Activated CD4-positive, alpha-beta memory T cell treated with anti-CD3 and anti-CD28 coated beads, Interleukin-2, amount 10 ng/mL, durations not matched to agents 7 days and 5 days (primary cell): ENCODE measurements at regions not wholly inside any gene's neighbourhood (a gene's known extent, or its start where the extent isn't known, plus 50 kb on each side); places are given as distances from the start of the nearest gene placed in this dataset.

Source experiments
- CTCF ChIA-PET: fragments of 350-600 bp; sonication (Branson Sonifier 250); formaldehyde crosslinking; loops from one replicate; lab custom pipeline; 2021; ENCODE audit warnings: antibody characterized with exemption, inconsistent platforms; lab: Charles Lee
- POLR2A ChIA-PET: fragments of 350-600 bp; sonication (Branson Sonifier 250); formaldehyde crosslinking; loops from one replicate; lab custom pipeline; 2021; ENCODE audit warnings: antibody characterized with exemption; lab: Charles Lee
- DNase-seq: peaks from one replicate; pipeline ENCODE4 v3.0.0-alpha.2; 2020
- H3K27ac Mint-ChIP-seq: one replicate; pipeline ENCODE4 v1.8.0; 2021; ENCODE audit warnings: mild to moderate bottlenecking, mixed read lengths
- H3K27me3 Mint-ChIP-seq: one replicate; pipeline ENCODE4 v1.8.0; 2021; ENCODE audit warnings: mixed read lengths
- H3K36me3 Mint-ChIP-seq: one replicate; pipeline ENCODE4 v1.8.0; 2021; ENCODE audit warnings: low read depth, mixed read lengths
- H3K4me1 Mint-ChIP-seq: one replicate; pipeline ENCODE4 v1.8.0; 2021; ENCODE audit warnings: mixed read lengths
- H3K4me3 Mint-ChIP-seq: one replicate; pipeline ENCODE4 v1.8.0; 2021; ENCODE audit warnings: mild to moderate bottlenecking, mixed read lengths
- H3K9me3 Mint-ChIP-seq: one replicate; pipeline ENCODE4 v1.8.0; 2021; ENCODE audit warnings: mixed read lengths

GRCh38 chr13:62563251-62563650 lies 1147.6 kb upstream of the PCDH20 start:
- POLR2A ChIA-PET: no interaction called here
- CTCF ChIA-PET: no interaction called here

GRCh38 chr13:62556978-62557377 lies 1141.3 kb upstream of the PCDH20 start:
- no peak overlapping the region for H3K4me3 Mint-ChIP-seq
- no peaks in the 10 kb centered on the region for H3K36me3 Mint-ChIP-seq
- CTCF ChIA-PET: no interaction called here
- no peaks in the 10 kb centered on the region for H3K27me3 Mint-ChIP-seq
- no peaks in the 10 kb centered on the region for H3K4me1 Mint-ChIP-seq
- no peak for DNase-seq
- POLR2A ChIA-PET: no interaction called here
- H3K27ac Mint-ChIP-seq: no peak overlapping the region
- no peaks in the 10 kb centered on the region for H3K9me3 Mint-ChIP-seq

More at GRCh38 chr13:62563251-62563650, 1147.6 kb upstream of the PCDH20 start:
- H3K9me3 Mint-ChIP-seq: no peaks in the 10 kb centered on the region
- H3K27ac Mint-ChIP-seq: no peak overlapping the region
- H3K36me3 Mint-ChIP-seq: no peaks in the 10 kb centered on the region
- no peak overlapping the region for H3K4me3 Mint-ChIP-seq
- H3K27me3 Mint-ChIP-seq: no peaks in the 10 kb centered on the region
- DNase-seq: no peak
- no peaks in the 10 kb centered on the region for H3K4me1 Mint-ChIP-seq

DNA sequence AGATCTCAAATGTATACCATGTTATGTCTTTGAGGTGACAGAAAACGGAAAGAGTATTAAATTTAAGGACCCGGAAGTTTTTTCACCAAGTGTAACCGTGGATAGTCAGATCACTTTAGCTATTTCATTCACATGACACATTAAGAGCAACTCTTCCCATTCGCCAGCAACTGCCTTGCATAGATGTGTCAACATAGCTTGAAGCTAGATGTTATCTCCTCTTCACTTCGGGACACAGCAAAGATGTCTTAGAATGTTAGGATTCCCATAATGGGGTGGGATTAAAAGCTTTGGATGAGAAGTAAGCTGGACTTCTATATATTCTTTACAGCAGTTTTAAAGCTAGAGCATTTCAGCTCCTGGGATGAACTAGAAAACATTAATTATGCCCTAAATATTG lies 1135.9 kb upstream of the PCDH20 start:
- Mint-ChIP-seq H3K4me1 (no peaks in the 10 kb centered on the region), H3K27ac (no peak overlapping the region), H3K36me3 (no peaks in the 10 kb centered on the region), H3K27me3 (no peaks in the 10 kb centered on the region), H3K4me3 (no peak overlapping the region), H3K9me3 (no peaks in the 10 kb centered on the region)
- DNase-seq: no peak
- POLR2A ChIA-PET: no interaction called here
- CTCF ChIA-PET: no interaction called here

GRCh38 chr13:62544928-62545327 lies 1129.3 kb upstream of the PCDH20 start:
- POLR2A ChIA-PET: no interaction called here

DNA sequence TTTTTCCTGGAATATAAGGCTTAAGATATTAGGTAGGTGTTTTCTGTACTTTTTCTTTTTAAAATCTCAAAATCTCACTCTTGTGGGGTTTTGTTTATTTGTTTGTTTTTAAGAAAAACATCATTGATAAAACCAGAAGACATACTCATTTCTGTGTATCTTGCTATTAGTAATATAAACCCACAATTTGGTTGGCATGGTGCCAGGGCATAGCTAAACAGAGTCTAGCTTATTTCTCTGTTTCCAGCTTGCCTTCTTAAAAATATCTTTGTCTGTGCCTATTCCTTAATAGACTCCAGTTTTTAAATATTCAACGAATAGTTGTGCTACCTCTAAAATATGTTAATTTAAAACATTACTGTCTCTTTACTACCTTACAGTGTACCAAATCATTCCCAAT lies 1121.9 kb upstream of the PCDH20 start:
- Mint-ChIP-seq H3K9me3 (peaks cover 7% of the 10 kb centered on the region), H3K4me3 (no peak overlapping the region), H3K36me3 (no peaks in the 10 kb centered on the region), H3K27me3 (no peaks in the 10 kb centered on the region), H3K4me1 (no peaks in the 10 kb centered on the region), H3K27ac (no peak overlapping the region)
- POLR2A ChIA-PET: no interaction called here
- CTCF ChIA-PET: no interaction called here
- DNase-seq: no peak

More at GRCh38 chr13:62544928-62545327, 1129.3 kb upstream of the PCDH20 start:
- Mint-ChIP-seq H3K27me3 (no peaks in the 10 kb centered on the region), H3K9me3 (no peaks in the 10 kb centered on the region), H3K4me1 (no peaks in the 10 kb centered on the region), H3K27ac (no peak overlapping the region), H3K4me3 (no peak overlapping the region), H3K36me3 (no peaks in the 10 kb centered on the region)
- no peak for DNase-seq
- CTCF ChIA-PET: no interaction called here

GRCh38 chr13:62525652-62526051 lies 1110.0 kb upstream of the PCDH20 start:
- ChIA-PET CTCF (no interaction called here), POLR2A (no interaction called here)
- peaks cover 3% of the 10 kb centered on the region for H3K9me3 Mint-ChIP-seq
- no peaks in the 10 kb centered on the region for H3K4me1 Mint-ChIP-seq
- H3K27ac Mint-ChIP-seq: no peak overlapping the region
- H3K27me3 Mint-ChIP-seq: no peaks in the 10 kb centered on the region
- H3K36me3 Mint-ChIP-seq: no peaks in the 10 kb centered on the region
- DNase-seq: no peak
- H3K4me3 Mint-ChIP-seq: no peak overlapping the region

- Mint-ChIP-seq H3K27ac (no peak overlapping the region), H3K27me3 (no peaks in the 10 kb centered on the region), H3K36me3 (no peaks in the 10 kb centered on the region), H3K4me3 (no peak overlapping the region), H3K9me3 (peaks cover 3% of the 10 kb centered on the region), H3K4me1 (no peaks in the 10 kb centered on the region)
- ChIA-PET CTCF (no interaction called here), POLR2A (no interaction called here)
- DNase-seq: no peak
Measured at GRCh38 chr13:62524498-62524897, 1108.8 kb upstream of the PCDH20 start.

DNA sequence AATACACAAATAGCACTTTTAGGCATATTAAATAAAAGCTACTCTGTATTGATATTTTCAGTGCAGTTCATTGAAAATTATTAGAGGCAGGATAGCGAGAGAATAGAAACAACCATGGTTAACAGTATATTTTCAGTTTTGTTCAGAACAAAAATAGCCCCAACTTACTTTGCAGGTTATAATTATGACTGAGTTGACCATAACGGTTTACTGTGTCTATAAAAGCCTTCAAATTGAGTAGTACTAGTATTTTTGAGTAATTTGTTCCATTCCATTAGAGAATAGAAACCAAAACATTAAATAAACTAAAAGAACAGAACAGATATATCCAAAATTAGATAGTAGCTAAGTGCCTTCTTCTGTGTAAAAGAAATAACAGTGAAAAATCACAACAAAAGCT lies 1108.4 kb upstream of the PCDH20 start:
- CTCF ChIA-PET: no interaction called here
- DNase-seq: no peak
- H3K36me3 Mint-ChIP-seq: no peaks in the 10 kb centered on the region
- no peaks in the 10 kb centered on the region for H3K27me3 Mint-ChIP-seq
- H3K9me3 Mint-ChIP-seq: peaks cover 3% of the 10 kb centered on the region
- no peak overlapping the region for H3K4me3 Mint-ChIP-seq
- no peak overlapping the region for H3K27ac Mint-ChIP-seq
- POLR2A ChIA-PET: no interaction called here
- H3K4me1 Mint-ChIP-seq: no peaks in the 10 kb centered on the region

- DNase-seq: no peak
- H3K27me3 Mint-ChIP-seq: no peaks in the 10 kb centered on the region
Measured at GRCh38 chr13:62512194-62513141, 1096.8 kb upstream of the PCDH20 start.

GRCh38 chr13:62510906-62511655 lies 1095.4 kb upstream of the PCDH20 start:
- H3K36me3 Mint-ChIP-seq: no peaks in the 10 kb centered on the region
- ChIA-PET CTCF (no interaction called here), POLR2A (no interaction called here)
- no peak overlapping the region for H3K27ac Mint-ChIP-seq
- H3K4me3 Mint-ChIP-seq: no peak overlapping the region
- H3K9me3 Mint-ChIP-seq: no peaks in the 10 kb centered on the region
- DNase-seq: no peak
- no peaks in the 10 kb centered on the region for H3K27me3 Mint-ChIP-seq
- no peaks in the 10 kb centered on the region for H3K4me1 Mint-ChIP-seq

More at GRCh38 chr13:62512194-62513141, 1096.8 kb upstream of the PCDH20 start:
- Mint-ChIP-seq H3K4me3 (no peak overlapping the region), H3K4me1 (no peaks in the 10 kb centered on the region), H3K9me3 (no peaks in the 10 kb centered on the region), H3K27ac (no peak overlapping the region), H3K36me3 (no peaks in the 10 kb centered on the region)
- POLR2A ChIA-PET: no interaction called here
- CTCF ChIA-PET: no interaction called here

- Mint-ChIP-seq H3K27me3 (no peaks in the 10 kb centered on the region), H3K4me3 (no peak overlapping the region), H3K4me1 (no peaks in the 10 kb centered on the region), H3K36me3 (no peaks in the 10 kb centered on the region), H3K9me3 (no peaks in the 10 kb centered on the region), H3K27ac (no peak overlapping the region)
- DNase-seq: no peak
- ChIA-PET CTCF (no interaction called here), POLR2A (no interaction called here)
Measured at GRCh38 chr13:62502588-62502987, 1086.9 kb upstream of the PCDH20 start.

DNA sequence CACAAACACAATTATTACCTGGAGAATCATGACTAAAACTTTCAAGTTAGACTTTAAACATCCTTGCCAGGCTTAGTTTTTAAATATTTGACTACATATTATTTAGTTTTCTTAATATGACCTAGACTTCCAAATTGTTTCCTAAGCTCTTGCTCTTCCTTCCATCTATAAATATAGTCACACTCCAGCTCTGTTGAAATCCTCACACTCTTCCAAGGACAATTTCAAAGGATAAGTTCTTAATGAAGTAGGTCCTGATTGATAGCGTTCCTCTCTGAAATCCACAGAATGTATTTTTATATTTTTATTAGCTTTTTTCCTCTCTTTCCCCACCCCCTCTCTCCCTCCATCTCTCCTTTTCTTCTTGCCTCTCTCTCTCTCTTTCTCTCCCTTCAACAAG lies 1074.1 kb upstream of the PCDH20 start:
- Mint-ChIP-seq H3K4me1 (no peaks in the 10 kb centered on the region), H3K27ac (no peak overlapping the region), H3K36me3 (no peaks in the 10 kb centered on the region), H3K27me3 (no peaks in the 10 kb centered on the region), H3K4me3 (no peak overlapping the region), H3K9me3 (no peaks in the 10 kb centered on the region)
- POLR2A ChIA-PET: no interaction called here
- DNase-seq: no peak
- CTCF ChIA-PET: no interaction called here

GRCh38 chr13:62483774-62484173 lies 1068.1 kb upstream of the PCDH20 start:
- ChIA-PET CTCF (no interaction called here), POLR2A (no interaction called here)
- Mint-ChIP-seq H3K9me3 (peaks cover 2% of the 10 kb centered on the region), H3K27ac (no peak overlapping the region), H3K36me3 (no peaks in the 10 kb centered on the region), H3K4me3 (no peak overlapping the region), H3K4me1 (no peaks in the 10 kb centered on the region), H3K27me3 (no peaks in the 10 kb centered on the region)
- DNase-seq: no peak
